RWPE2 (cell line): ENCODE measurements at regions not wholly inside any gene's neighbourhood (a gene's known extent, or its start where the extent isn't known, plus 50 kb on each side); places are given as distances from the start of the nearest gene placed in this dataset.
A peak's percentile ranks its signal among the peaks of the same experiment; 100 is the strongest.

Source experiments
- ATAC-seq: fragments of 200-7000 bp; cut with Tn5 transposase; 3 replicates; pipeline ENCODE4 v1.9.1; 2021; ENCODE audit warnings: low read depth
- DNase-seq: peaks from one replicate; pipeline ENCODE4 v3.0.0-alpha.2; 2020; ENCODE audit warnings: low spot score
- H3K27ac ChIP-seq: fragments of 450-650 bp; 2 replicates; pipeline ENCODE4 v1.5.1; 2017; ENCODE audit warnings: mild to moderate bottlenecking; ENCODE audit not compliant: poor library complexity, severe bottlenecking
- H3K27me3 ChIP-seq: fragments of 250-450 bp; sonication (Bioruptor Pico); 2 replicates; pipeline ENCODE4 v1.5.1; 2021; ENCODE audit warnings: mild to moderate bottlenecking, moderate library complexity; ENCODE audit not compliant: insufficient read depth, poor library complexity, severe bottlenecking
- H3K36me3 ChIP-seq: fragments of 250-450 bp; sonication (Bioruptor Pico); 2 replicates; pipeline ENCODE4 v1.5.1; 2020; ENCODE audit warnings: low read depth, mild to moderate bottlenecking, moderate library complexity
- H3K4me1 ChIP-seq: fragments of 250-450 bp; sonication (Bioruptor Pico); 2 replicates; pipeline ENCODE4 v1.5.1; 2021; ENCODE audit warnings: mild to moderate bottlenecking, moderate library complexity; ENCODE audit not compliant: insufficient read depth, poor library complexity, severe bottlenecking
- H3K4me3 ChIP-seq: fragments of 250-450 bp; sonication (Bioruptor Pico); 2 replicates; pipeline ENCODE4 v1.5.1; 2021; ENCODE audit warnings: mild to moderate bottlenecking, moderate library complexity; ENCODE audit not compliant: severe bottlenecking
- H3K9me3 ChIP-seq: fragments of 250-450 bp; sonication (Bioruptor Pico); 2 replicates; pipeline ENCODE4 v1.5.1; 2021; ENCODE audit warnings: mild to moderate bottlenecking, moderate library complexity; ENCODE audit not compliant: severe bottlenecking
- TF ChIP-seq, protein P1 (sequence below): fragments of 450-650 bp; IDR thresholded peaks from one replicate; pipeline ENCODE4 v1.5.1; 2017; ENCODE audit warnings: mild to moderate bottlenecking, moderate library complexity; ENCODE audit not compliant: poor library complexity, severe bottlenecking

DNA sequence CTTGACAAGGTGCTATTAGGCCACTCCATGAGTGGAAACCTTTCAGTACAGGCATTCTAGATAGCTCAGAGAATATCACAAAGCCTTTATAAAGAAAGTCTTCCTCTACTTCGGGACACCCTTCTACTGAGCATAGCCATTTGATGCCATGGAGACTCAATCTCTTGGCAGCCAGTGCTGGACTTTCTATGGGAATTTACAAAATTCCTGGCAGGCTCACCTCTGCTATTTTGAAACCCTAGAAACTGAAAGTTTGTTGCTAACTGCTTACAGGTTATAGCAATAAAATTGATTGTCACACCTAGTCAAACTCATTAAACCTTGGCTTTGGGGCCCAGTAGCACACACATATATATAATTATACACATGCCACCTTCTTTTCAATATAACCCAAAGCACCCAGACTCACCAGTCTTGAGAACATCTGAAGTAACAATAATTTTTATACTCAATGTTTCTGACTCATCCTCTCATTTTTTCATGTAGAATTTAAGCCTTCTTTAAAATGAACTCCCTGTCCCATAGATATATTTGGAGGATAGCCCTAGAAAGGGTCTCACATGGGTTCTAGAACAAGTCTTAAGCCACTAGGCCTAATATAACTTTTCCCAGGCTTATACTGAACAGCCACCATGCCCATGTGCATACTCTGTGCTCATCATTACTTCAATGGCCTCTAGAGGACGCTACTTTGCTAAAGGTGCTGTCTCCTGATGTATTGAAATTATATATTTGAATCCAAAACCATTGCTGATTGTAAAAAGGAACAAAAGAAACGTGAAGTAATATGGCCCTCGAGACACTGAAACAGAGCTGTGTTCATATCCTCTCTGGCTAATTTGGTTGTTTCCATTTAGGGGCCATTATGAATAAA is 368.1 kb upstream of the MARCKS start:
- H3K27me3 ChIP-seq = no peaks in the 10 kb centered on the region
- TF ChIP-seq, protein P1, sequence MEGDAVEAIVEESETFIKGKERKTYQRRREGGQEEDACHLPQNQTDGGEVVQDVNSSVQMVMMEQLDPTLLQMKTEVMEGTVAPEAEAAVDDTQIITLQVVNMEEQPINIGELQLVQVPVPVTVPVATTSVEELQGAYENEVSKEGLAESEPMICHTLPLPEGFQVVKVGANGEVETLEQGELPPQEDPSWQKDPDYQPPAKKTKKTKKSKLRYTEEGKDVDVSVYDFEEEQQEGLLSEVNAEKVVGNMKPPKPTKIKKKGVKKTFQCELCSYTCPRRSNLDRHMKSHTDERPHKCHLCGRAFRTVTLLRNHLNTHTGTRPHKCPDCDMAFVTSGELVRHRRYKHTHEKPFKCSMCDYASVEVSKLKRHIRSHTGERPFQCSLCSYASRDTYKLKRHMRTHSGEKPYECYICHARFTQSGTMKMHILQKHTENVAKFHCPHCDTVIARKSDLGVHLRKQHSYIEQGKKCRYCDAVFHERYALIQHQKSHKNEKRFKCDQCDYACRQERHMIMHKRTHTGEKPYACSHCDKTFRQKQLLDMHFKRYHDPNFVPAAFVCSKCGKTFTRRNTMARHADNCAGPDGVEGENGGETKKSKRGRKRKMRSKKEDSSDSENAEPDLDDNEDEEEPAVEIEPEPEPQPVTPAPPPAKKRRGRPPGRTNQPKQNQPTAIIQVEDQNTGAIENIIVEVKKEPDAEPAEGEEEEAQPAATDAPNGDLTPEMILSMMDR = no peak
- no peaks in the 10 kb centered on the region for H3K4me1 ChIP-seq
- ATAC-seq (no peak), DNase-seq (no peak)
- H3K27ac ChIP-seq = no peak overlapping the region
- no peak overlapping the region for H3K4me3 ChIP-seq
- no peaks in the 10 kb centered on the region for H3K36me3 ChIP-seq
- no peaks in the 10 kb centered on the region for H3K9me3 ChIP-seq

DNA sequence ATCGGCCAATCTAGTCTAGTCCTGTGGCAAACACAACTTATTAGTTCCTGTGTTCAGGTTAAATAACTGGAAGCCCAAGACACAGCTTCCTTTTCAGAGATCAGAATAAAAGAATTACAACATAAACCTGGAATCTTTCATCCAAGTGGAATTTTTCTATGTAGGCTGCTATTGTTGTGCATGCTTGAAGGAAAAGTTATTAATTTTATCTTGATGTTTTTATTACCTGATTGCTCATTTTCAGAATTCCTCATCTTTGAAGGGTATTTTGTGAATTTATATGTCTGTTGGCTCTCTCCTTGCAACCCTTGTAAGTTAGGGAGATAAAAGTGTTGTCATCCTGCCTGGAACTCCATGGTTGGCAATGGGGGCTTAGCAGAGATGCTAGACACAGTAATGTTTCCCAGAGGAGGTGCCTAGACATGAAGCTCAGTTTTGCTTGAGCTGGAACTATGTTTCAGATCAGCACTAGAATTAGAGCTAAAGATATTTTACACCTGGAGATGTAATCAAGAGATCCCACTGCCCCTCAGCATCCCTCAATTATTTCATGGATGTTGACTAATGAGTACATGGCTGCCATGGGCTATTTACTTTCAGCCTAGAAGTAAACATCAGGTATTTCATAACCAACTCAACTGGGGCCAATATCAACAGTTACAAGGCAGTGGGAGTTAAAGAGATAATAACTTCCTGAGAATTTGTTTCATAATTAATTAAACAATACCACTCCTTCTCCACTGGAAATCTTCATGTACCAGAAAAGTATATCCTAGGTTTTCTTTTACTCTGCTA is 367.0 kb upstream of the MARCKS start:
- Histone ChIP-seq H3K27ac (no peak overlapping the region), H3K4me1 (no peaks in the 10 kb centered on the region), H3K36me3 (no peaks in the 10 kb centered on the region), H3K4me3 (no peak overlapping the region), H3K27me3 (no peaks in the 10 kb centered on the region), H3K9me3 (no peaks in the 10 kb centered on the region)
- TF ChIP-seq, protein P1 = no peak
- ATAC-seq (no peak), DNase-seq (no peak)

DNA sequence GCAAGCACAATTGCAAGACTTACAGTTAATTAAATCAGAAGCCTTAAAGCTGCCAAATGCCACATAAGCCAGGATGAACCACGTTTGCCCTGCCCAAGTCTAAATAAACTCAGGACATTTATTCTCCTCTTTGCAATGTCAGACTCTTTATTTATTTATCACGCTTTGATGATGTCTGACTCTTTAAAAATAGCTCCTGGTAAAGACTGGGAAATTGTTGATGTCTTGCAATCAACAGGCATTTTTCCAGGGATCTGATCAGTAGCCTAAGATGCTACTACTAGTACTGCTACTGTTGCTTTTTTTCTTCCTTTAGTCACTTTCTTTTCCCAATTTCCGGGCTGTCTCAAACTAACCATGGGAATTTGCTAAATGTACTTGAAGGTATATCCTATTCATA is 365.8 kb upstream of the MARCKS start:
- Histone ChIP-seq H3K27me3 (no peaks in the 10 kb centered on the region), H3K4me3 (no peak overlapping the region), H3K36me3 (no peaks in the 10 kb centered on the region), H3K27ac (no peak overlapping the region), H3K4me1 (peaks cover 6% of the 10 kb centered on the region), H3K9me3 (no peaks in the 10 kb centered on the region)
- DNase-seq = no peak
- TF ChIP-seq, protein P1 = no peak
- ATAC-seq = no peak

DNA sequence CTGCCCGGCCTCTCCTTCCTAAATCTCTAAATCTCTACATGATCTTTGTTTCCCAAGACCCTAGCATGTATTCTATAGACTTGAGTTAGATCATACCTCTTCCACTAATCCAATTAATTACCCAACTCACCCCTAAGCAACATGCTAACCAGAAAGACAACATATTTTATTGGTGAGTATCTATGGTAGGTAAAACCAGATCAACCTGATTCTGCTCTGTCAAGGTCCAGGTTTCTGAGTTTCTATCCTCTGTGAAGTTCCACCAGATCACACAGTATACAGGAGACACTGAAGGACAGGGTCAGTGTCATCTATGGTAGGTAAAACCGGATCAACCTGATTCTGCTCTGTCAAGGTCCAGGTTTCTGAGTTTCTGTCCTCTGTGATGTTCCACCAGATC is 363.2 kb upstream of the MARCKS start:
- ATAC-seq (peak; percentile 40; the same call in 2 of the 3 replicates), DNase-seq (no peak)
- H3K9me3 ChIP-seq = no peaks in the 10 kb centered on the region
- no peak overlapping the region for H3K27ac ChIP-seq
- peaks cover 6% of the 10 kb centered on the region for H3K4me1 ChIP-seq
- TF ChIP-seq, protein P1 = no peak
- no peak overlapping the region for H3K4me3 ChIP-seq
- H3K27me3 ChIP-seq = no peaks in the 10 kb centered on the region
- H3K36me3 ChIP-seq = no peaks in the 10 kb centered on the region
